Stimulated activated CD8-positive, alpha-beta memory T cell treated with anti-CD3 and anti-CD28 coated beads, Interleukin-7, amount 100 ng/mL, for 4 hours (primary cell): ENCODE measurements at regions not wholly inside any gene's neighbourhood (a gene's known extent, or its start where the extent isn't known, plus 50 kb on each side); places are given as distances from the start of the nearest gene placed in this dataset.

Source experiments
- DNase-seq, 2 donors: peaks; one replicate each; pipeline ENCODE4 v3.0.0-alpha.2; 2020; ENCODE audit warnings: low read depth in 2 of 2

DNA sequence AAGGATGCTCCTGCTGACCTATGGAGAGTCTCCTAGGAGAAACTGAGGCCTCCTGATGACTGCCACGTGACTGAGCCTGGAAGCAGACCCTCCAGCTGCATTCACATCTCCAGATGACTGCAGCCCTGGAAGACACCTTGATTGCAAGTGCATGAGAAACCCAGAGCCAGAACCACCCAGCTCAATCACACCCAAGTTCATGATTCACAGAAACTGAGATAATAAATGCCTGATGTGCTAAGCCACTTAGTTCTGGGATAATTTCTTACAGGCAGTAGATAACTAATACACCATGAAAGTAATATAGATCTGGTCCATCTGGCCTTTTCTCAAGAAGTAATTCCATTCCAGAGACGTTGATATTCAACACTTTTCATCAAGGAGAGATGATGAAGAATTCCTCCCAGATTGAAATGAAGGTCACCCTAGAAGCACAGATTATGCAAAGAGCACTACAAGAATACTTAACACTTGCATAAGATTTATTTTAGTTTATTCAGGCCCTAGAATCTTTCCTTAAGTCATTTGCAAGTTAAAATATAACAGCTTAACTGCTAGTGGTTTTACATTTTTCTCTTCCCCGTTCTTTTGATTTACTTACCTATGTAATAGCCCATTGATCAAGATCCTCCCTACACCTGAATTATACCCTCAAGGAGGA lies 208.2 kb upstream of the INHBA start:
- no peak for DNase-seq

DNA sequence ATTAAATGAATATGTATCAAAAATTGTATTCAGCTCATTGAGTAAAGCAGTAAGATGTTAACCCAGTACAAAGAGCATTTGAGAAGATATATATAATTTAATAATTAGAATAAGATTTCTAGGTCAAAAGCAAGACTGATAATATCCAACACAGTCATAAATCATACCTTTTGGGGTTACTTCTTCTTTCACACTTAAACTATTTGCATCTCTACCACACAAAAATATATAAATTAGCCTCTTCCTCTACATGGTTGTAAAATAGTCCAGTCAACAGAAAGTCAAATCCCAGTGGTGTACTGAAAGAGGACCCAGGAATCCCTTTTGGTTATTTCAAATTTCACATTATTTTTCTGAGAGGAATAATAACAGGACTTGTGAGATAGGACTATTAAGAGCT lies 204.6 kb upstream of the INHBA start:
- DNase-seq = no peak

DNA sequence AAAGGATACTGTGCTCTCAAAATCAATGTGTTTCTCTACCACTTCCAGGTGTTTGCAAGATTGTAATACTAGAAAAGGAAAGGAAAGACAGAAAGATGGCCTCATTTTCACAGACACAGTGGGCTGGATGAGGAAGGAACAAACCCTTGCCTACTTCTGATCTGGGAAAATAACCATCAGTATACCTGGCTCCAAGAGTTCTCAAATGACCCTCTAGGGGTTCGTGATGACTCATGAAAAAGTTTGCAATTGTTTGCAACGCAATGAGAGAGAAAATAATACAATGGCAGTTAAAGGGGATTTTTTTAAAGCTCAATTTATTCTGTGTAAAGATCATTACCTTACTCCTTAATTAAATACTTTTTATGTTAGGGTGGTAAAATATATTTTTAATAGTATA lies 197.6 kb upstream of the INHBA start:
- no peak for DNase-seq

DNA sequence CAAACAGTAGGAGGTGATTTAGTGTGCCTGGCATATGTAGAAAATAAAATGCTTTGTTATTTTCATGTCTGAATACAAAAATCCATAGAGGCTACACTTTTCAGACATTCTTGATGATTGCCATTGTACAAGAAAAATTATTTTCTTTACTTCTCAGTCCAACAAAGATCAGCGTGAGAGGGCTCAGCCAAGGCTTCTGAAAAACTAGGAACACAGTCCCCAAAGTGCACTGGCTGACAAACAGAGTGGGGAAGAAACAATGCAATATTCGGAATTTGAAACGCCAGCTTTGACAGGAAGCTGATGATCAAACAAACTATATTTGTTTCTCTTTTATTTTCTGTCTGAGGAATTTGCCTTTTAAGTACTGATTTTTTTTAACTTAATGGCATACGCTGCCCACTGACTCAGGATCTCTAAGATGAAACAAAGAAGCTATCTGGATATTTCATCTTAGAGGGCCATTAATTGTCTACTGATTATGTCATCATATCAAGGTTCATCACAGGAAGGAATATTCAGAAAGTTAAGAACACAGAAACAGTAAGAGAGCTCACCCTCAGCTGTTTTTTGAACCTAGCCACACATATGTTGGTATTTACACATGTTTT lies 197.0 kb upstream of the INHBA start:
- DNase-seq = no peak

DNA sequence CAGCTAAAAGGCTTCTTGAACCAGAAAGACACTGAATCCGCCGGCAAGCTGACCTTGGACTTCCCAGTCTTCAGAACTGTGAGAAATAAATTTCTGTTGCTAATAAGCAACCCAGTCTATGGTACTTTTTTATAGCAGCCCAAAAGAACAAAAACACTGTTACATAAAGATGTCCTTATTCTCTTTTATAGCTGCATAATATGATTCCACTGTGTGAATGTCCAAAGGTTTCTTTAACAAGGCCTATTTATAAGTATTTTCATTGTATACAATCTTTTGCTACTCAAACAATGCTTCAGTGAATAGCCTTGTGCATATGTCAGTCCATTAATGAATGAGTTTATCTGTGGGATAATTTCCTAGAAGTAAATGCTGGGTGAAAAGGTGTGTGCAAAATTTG lies 190.8 kb upstream of the INHBA start:
- no peak for DNase-seq

DNA sequence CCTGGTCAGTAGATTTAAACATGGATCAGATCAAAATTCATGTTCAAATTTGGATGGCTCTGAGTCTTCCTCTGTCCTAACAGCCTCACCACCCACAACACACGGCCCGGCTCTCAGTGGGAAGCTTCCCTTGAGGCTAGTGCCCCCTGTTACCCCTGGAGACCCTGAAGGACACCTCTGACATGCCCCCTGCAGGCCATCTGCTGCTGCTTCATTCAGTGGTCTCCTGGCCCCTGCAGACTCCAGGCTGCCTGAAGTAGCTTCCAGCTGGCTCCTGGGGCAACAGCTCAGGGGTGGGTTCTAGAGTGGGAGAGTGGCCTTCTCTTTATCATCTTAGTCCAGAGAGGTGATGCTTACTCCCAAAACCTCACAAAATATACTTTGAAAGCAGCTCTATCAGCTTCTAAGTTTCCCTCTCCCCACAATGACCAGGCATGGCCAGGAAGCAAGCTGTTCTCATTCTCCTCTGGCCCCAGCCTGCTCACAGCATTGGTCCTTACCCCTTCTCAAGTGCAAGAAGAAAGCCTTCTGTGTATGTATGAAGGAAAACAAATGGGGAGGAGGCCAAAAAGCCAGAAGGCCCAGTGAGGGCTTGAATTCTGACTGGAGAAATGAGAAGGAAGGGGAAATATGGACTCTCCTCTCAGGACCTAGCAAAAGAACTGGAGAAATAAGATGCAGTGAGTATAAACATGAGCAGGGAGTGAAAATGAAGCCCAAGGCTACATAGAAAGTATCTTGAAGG lies 189.6 kb upstream of the INHBA start:
- no peak for DNase-seq

DNA sequence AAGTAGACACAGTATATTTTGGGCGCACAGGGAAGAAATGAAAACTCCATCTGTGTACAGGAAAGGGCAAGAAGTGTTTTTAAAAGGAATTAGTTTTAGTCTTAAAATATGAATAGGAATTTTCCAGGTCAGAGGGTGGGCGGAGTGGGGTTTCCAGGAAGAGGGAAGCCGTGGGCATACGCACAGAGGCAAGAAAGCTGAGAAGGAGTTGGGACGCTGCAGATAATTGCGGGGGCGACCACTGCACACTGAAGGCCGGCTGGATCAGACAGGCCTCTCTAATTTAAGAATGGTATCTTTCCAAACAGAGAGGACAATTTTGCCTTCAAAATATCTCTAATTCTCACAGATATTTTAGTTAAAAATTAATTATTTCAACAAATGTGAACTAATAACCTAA lies 189.1 kb upstream of the INHBA start:
- no peak for DNase-seq

DNA sequence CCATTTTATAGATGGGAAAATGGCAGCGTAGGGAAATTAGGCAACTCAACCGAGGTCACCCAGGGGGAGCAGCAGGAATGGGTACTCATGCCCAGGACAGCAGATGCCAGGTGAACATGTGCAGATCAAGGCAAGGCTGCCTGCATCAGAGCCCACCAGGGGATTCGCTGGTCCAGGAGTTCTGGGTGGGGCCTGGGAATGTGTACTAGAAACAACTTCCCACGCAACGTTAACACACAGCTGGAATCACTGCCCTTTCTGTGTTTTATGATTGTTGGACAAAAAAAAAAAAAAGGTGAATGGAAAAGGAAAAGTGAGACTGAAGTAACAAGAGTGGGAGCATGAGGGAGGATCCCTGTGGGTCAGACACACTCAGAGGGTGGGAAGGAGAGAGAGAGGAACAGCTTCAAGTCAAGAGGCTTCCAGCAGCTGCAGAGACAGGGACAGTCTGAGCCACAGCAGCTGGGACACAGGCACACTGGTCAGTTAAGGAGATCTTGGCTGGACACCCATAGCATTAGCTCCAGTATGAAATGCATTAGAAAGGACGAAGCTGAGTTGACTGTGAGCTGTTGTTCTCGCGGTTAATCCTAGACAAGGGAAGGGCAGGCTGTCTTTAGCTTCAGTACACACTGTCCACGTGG lies 187.9 kb upstream of the INHBA start:
- DNase-seq = no peak

DNA sequence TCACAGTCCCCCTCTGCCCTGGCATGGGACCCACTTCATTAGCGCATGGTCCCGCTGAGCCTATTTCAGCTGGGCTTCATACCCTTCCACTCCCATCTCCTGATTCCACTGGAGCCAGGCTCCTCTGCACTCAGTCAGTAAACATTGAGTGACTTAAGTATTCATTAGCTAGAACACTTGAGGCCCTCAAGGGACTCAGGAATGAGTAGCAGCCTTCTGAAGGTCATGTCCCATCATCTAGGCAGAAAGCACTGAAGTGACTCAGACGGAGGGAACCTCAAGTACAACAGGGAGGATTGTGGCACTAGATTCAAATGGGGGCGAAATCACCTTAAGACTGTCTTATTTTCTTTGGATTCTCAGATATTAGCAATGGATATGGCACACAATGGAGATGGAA lies 186.6 kb upstream of the INHBA start:
- DNase-seq = no peak

DNA sequence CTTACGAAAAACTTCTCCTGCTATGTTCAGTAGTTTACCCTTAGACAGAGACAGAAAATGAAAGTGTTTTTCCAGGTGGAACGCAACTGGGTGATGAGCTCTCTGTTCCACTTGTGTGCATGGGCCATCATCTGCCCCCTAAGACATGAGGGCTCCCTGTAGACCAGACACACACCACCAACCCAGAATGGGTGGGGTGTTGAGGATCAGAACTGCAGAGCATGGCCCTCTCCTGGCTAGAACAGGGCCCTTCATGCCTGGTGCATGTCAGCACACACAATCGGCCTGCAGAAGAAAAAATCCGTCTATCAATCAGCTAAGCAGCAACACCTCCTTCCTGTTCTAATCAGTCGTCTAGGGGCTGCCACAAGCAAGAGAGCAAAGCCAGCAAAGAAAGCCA lies 186.2 kb upstream of the INHBA start:
- DNase-seq = no peak

DNA sequence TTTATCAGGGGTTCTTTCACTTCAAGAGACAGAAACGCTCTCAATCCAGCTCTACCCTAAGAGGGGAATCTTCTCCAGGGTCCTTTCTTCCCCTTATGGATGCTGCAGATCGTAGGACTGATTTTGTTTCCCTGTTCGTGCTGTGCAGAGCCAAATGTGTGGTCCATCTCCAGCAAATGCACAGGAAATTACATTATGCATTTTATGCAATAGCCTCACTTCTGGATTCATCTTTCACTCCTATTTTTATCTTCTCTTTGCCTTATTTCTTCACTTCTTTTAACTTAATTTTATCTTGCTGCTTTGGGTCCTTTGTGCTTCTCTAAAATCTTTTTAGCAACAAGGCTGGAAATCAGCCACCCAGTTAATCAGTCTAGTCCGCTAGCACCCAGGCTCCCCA lies 184.5 kb upstream of the INHBA start:
- no peak for DNase-seq

DNA sequence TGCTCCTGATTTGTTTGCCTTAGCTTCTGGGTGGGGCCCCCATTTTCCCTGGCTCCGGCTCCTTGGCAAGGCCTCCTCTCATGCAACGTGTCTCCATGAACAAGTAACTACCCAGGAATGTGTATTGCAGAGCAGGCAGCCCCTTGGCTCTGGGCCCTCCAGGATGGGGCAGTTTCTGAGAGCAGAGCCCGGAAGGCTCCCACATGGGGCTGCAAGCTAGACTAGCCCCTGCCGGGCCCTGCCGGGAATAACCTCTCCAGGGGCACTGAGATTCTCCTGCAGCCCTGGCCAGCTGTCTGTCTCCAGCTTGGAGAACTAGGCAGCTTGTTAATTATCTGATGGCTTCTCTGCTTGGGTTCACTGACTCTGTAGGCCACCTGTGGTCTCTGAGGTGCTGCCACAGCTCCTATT lies 184.0 kb upstream of the INHBA start:
- no peak for DNase-seq

DNA sequence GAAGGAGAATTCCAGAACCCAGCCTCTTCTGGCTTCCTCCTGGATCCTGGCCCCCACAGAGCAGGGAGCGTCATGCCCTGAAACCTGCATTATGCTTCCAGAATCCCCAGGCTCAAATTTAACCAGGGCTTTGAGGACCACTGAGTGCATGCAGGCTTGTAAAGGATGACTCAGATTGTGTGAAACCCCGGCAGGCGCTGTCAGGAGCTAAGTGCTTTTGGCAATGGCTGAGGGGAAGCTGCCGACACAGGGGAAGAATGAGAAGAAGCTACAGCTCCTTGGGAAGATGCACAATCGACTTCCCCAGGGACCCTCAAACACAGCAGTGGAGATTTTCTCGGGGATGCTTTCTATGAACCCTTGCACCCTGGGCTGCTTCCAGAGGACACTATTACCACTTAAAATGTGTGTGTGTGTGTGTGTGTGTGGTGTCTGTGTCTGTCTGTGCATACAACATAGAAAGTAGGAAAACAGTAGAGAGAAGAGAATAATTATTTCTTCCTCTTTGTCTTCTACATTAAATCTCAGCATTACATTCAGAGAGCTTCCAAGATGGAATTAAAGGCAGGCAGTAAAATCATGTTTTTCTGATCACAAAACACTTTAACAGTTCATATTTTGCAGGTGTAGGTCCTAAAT lies 183.5 kb upstream of the INHBA start:
- DNase-seq = no peak

DNA sequence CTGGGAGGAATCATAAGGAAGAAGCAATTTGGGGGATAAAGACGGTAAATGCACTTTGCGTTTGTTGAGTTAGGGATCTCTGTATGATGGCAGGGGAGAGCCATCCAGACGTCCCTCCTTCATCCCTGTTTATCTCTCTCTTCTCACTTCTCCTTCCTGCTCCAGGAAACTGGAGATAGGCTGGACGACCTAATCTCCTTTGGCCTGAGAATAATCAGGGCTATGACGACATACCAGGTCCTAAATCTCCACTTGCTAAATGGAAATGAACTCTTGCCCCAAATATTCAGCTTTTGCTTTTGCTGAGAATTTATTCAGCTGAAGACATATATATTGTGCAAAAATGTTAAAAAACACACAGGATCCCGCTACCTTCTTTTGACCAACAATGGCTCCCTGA lies 182.9 kb upstream of the INHBA start:
- DNase-seq = no peak

DNA sequence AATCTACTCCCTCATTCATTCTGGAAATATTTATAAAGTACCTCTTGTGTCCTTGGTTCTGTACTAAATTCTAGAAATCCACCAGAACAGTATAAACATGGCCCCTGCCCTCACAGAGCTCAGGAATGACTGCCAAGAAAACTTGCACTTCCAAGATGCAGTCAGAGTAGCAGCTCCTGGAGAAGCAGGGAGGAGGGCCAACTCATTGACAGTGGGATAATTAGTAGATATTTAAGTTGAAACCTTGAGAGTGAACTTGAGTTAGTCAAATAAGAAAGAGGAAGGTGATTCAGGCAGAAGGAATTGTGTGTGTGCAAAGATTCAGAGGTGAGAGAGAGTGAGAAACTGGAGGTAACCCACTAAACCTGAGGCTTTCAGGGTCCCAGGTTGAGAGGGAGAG lies 182.2 kb upstream of the INHBA start:
- DNase-seq = no peak

DNA sequence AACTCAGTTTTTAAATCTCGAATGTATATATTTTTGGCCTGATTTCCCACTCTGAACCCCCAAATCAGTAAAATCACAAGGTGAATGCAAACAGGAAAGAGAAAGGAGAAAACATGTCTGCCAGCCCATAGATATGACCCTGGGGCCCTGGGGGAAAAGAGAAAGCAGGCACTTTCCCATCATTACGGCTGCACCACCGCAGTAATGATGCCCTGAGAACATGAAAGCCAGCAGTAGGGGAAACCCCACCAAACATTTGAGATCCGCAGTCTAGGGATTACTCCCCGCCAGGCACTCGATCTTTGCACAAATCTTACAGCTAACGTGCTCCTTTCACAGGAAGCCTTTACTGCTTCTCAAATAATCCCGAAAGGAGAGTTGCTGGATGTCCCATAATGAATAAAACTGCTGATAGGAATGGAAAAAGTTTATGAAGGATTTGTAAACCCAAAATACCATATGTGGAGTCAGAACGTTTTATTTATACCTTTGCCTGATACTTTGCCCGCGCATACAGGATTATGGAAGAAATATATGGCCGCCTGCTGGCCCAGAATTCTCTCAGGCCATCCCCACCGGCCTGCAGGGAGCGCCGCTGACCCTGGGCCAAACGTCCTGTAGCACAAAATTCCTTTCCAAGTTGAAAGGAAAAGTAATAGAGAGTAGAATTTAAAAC lies 180.0 kb upstream of the INHBA start:
- no peak for DNase-seq

DNA sequence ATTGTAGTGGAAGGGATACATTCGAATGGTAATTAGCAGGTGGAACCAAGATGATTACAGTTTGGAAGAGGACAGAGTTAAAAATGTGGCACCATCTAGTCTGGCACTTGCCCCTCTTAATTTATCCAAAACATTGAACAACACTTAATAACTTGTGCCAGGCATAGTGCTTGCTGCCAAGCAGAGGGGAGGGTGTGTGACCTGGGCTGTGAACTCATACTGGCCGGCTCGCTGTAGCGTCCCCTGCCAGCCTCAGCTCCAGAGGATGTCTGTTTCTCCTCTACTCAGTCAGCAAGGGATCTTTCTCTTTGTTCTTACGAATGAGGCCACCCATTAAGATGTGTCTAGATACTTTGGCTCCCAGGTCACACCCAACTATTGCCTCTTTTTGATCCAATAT lies 179.4 kb upstream of the INHBA start:
- no peak for DNase-seq

DNA sequence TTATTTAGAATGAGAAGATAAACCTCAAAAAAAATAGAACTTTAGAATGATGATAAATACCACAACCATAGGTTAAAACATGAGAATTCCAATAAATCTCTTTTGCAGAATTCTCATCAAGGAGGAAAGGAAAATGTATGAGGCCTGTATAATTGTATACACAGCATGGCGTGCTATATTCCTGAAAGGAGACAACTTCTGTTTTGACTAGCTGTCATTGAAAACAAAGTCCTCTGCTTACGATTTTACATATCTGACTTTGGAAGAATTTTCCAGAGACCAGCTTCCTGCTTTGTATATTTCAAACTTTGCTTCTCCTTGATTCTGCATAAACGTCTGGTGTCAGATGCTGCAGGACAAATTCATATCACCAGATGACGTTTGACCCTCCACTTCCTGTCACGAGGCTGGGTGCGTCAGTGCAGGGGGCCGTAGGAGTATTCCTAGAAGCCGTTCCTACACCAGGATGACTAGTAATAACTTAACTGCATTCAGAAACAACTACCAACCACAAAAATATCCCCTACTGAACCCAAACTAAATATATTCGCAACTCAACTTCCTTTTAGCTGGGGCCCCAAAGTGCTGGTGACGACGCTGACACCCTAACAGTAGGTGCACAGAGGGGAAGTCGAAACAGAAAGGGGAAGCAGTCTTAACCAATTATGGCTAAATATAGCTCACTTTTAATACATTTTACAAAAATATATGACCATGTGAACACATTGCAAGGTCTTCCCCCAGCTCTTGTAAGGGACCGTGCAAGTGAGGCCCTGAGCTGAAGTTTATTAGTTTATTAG lies 178.6 kb upstream of the INHBA start:
- peak; percentile 75 to 76 for DNase-seq

DNA sequence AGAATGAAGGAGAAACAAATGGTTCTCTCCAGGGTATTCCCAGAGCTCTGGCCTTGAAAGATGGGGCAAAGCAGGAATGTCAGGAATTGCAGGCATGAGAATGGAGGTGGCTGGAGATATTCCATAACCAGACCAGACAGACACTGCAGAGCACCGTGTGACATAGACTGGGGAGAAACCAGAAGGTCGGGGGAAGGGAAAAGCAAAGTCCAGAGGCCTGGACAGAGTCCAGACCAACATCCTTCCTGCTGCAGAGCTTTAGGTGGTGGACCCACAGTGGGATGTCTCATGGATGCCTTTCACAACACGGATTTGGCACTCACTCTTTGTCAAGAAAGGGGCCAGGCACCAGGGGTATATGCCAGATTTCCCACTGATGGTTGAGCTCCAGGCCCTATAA lies 177.2 kb upstream of the INHBA start:
- no peak for DNase-seq

DNA sequence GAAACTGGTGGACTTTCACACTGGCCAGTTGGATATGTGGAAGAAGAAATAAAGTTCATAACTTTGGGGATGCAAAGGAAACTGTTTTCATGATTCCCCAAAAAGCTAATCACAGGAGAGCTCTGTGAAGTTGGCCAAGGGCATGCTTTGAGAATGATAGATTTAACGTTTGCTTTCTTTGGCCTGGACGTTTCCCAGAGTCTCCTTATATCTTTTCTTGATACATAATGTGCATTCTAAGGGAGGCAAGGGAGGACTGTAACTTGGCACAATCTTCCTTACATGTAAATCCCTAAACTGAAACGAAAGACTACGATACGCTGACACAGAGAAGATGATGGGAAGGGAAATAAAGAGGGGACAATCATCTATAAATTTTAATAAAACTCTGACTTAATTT lies 176.5 kb upstream of the INHBA start:
- DNase-seq = no peak
